ENCODE measurements at regions not wholly inside any gene's neighbourhood (a gene's known extent, or its start where the extent isn't known, plus 50 kb on each side); places are given as distances from the start of the nearest gene placed in this dataset.

DNA sequence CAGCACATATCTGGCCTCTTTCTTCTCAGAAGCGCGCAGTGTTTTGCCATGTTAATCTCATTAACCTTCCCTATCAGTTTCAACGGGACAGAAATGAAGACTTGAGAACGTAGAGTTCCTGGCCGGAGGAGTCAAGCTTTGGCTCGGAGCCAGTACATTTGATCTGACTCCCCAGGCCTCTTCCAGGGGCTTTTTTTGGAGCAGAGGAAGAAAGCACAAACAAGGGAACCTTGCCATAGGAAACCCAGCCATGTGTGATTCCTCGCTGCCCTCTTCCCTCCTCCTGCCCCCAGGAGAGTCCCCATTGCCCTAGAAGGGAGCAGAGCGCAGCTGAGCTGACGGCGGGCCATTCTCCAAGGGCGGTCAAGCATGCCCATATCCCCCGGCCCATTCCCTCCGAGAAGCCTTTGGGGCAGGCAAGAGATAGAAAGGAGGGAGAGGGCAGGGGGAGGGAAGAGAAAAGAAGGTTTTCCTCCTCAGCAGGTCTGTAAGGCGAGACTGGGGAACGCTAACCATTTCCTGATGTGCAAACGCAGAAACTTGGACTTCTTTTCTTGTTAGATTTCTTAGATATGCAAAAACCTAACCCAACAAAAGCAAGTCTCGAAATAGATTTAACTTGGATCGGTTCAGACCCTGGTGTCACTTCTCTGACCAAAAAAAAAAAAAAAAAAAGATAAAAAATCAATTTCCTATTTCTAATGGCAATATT lies 63.7 kb upstream of the POU3F3 start (continued):
- TF ChIP-seq, protein P1, sequence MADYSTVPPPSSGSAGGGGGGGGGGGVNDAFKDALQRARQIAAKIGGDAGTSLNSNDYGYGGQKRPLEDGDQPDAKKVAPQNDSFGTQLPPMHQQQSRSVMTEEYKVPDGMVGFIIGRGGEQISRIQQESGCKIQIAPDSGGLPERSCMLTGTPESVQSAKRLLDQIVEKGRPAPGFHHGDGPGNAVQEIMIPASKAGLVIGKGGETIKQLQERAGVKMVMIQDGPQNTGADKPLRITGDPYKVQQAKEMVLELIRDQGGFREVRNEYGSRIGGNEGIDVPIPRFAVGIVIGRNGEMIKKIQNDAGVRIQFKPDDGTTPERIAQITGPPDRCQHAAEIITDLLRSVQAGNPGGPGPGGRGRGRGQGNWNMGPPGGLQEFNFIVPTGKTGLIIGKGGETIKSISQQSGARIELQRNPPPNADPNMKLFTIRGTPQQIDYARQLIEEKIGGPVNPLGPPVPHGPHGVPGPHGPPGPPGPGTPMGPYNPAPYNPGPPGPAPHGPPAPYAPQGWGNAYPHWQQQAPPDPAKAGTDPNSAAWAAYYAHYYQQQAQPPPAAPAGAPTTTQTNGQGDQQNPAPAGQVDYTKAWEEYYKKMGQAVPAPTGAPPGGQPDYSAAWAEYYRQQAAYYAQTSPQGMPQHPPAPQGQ (CRISPR knock-in tag; IDR thresholded peaks at IDR 0.05; ENCODE audit: borderline replicate concordance): no peak

GRCh38 chr2:104790901-104791495 lies 62.9 kb upstream of the POU3F3 start:
- H3K4me3 ChIP-seq (replicated peaks in 1 of 3; ENCODE audit: insufficient read depth in 1 of 3, low read depth in 2 of 3, low read length in 3 of 3): no peak overlapping the region
- H3K9ac ChIP-seq (ENCODE audit: insufficient read depth, low read depth, low read length): no peak overlapping the region
- no peak for FAIRE-seq
- no peaks in the 10 kb centered on the region for H3K79me2 ChIP-seq (ENCODE audit: insufficient read depth, low read length)
- intact Hi-C loops (cut with micrococcal nuclease; ENCODE audit: unreplicated experiment): no loop called here
- 16% methylated on average over 4 of the region's 4 CpGs for WGBS (ENCODE audit: low lambda C conversion rate)
- no peaks in the 10 kb centered on the region for H4K20me1 ChIP-seq (ENCODE audit: insufficient read depth, low read length)
- CTCF ChIA-PET (ENCODE audit: low intra/inter-chr PET ratio, low total read pairs): no interaction called here
- H3K36me3 ChIP-seq (replicated peaks in 1 of 2; ENCODE audit: control insufficient read depth in 1 of 2, insufficient read depth in 2 of 2, low read length in 2 of 2): no peaks in the 10 kb centered on the region
- H3K4me2 ChIP-seq (ENCODE audit: low read depth, low read length): no peak overlapping the region
- no peak for DNase-seq (ENCODE audit: low spot score)
- H2AFZ ChIP-seq (ENCODE audit: low read length): no peak overlapping the region
- POLR2A ChIA-PET: no interaction called here
- no TSS peak for BruUV-seq (replicated peaks)
- H3K4me1 ChIP-seq (ENCODE audit: insufficient read depth, low read length): no peaks in the 10 kb centered on the region
- H3K27me3 ChIP-seq (ENCODE audit: control insufficient read depth in 1 of 2, insufficient read depth in 2 of 2, low read length in 2 of 2): peaks cover 0 to 3% of the 10 kb centered on the region in 2 experiments; a peak in 3 of 5 replicates
- in situ Hi-C loops (cut with HindIII; ENCODE audit: extremely low pct_ligation_motif_present, low pct_unique_long_range_greater_than_20kb): no loop called here
- H3K9me3 ChIP-seq (ENCODE audit: low read length): no peaks in the 10 kb centered on the region
- no peak for ATAC-seq
- no peak for TF ChIP-seq MAZ (IDR thresholded peaks at IDR 0.05; ENCODE audit: borderline replicate concordance, low read depth, low read length)
- no peak for TF ChIP-seq MAZ (CRISPR knock-in tag; IDR thresholded peaks at IDR 0.05; ENCODE audit: low read depth)
- no peak for TF ChIP-seq ZNF44 (CRISPR knock-in tag; IDR thresholded peaks at IDR 0.05)
- TF ChIP-seq SP4 (CRISPR knock-in tag; IDR thresholded peaks at IDR 0.05): no peak
- no peak for TF ChIP-seq ZFP82 (CRISPR knock-in tag; IDR thresholded peaks at IDR 0.05; ENCODE audit: borderline replicate concordance)
- TF ChIP-seq NBN (conservative IDR thresholded peaks at IDR 0.05): no peak
- no peak for TF ChIP-seq HIVEP1 (CRISPR knock-in tag; IDR thresholded peaks at IDR 0.05)
- no peak overlapping the region for H3K27ac ChIP-seq (ENCODE audit: extremely low read length, insufficient read depth, low read length)

Data from HepG2 (cell line).